ENCODE measurements at regions not wholly inside any gene's neighbourhood (a gene's known extent, or its start where the extent isn't known, plus 50 kb on each side); places are given as distances from the start of the nearest gene placed in this dataset.
A peak's percentile ranks its signal among the peaks of the same experiment; 100 is the strongest.
"Not testable (repeated sequence)": the region's sequence is repeated elsewhere in the genome, so short reads cannot be mapped to it uniquely, and the experiment has no call there.

- TF ChIP-seq ZNF565 (CRISPR knock-in tag; conservative IDR thresholded peaks at IDR 0.05; ENCODE audit: low read depth): no peak
Measured at GRCh38 chr5:166279828-166280227, 2011.6 kb upstream of the WWC1 start (continued).

DNA sequence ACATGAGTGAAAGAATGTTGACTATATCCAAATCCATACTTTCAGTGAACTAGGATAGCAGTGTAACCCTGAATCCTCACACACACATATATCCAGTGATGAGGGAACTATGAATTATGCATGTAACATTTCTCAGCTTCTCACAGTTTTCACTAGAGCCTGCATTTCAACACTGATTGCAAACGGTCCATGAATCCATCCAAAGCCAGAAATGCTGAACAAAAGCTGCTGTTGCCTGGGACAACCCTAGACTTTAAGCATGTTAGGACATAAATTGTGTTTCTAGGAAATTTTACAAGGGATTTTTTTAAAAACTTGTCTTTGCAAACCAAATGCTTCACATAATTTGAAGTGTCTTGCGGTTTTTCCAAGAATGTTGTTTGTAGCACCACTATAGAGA lies 2010.0 kb upstream of the WWC1 start:
- no peak for ATAC-seq
- TF ChIP-seq RARB (CRISPR knock-in tag; IDR thresholded peaks at IDR 0.05) (no peak), PPARA (CRISPR knock-in tag; IDR thresholded peaks at IDR 0.05; ENCODE audit: borderline replicate concordance) (no peak), ZFP3 (CRISPR knock-in tag; IDR thresholded peaks at IDR 0.05) (no peak), GLIS3 (CRISPR knock-in tag; IDR thresholded peaks at IDR 0.05) (no peak), CSDC2 (CRISPR knock-in tag; IDR thresholded peaks at IDR 0.05) (no peak), CSRNP3 (CRISPR knock-in tag; IDR thresholded peaks at IDR 0.05) (no peak), ARNTL (CRISPR knock-in tag; IDR thresholded peaks at IDR 0.05; ENCODE audit: borderline replicate concordance, low read depth) (no peak), ZNF70 (CRISPR knock-in tag; IDR thresholded peaks at IDR 0.05) (no peak), ZNF565 (CRISPR knock-in tag; conservative IDR thresholded peaks at IDR 0.05; ENCODE audit: low read depth) (no peak)
- TF ChIP-seq, protein P1, sequence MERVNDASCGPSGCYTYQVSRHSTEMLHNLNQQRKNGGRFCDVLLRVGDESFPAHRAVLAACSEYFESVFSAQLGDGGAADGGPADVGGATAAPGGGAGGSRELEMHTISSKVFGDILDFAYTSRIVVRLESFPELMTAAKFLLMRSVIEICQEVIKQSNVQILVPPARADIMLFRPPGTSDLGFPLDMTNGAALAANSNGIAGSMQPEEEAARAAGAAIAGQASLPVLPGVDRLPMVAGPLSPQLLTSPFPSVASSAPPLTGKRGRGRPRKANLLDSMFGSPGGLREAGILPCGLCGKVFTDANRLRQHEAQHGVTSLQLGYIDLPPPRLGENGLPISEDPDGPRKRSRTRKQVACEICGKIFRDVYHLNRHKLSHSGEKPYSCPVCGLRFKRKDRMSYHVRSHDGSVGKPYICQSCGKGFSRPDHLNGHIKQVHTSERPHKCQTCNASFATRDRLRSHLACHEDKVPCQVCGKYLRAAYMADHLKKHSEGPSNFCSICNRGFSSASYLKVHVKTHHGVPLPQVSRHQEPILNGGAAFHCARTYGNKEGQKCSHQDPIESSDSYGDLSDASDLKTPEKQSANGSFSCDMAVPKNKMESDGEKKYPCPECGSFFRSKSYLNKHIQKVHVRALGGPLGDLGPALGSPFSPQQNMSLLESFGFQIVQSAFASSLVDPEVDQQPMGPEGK (CRISPR knock-in tag; IDR thresholded peaks at IDR 0.05; ENCODE audit: borderline replicate concordance): no peak
- TF ChIP-seq, protein P2, sequence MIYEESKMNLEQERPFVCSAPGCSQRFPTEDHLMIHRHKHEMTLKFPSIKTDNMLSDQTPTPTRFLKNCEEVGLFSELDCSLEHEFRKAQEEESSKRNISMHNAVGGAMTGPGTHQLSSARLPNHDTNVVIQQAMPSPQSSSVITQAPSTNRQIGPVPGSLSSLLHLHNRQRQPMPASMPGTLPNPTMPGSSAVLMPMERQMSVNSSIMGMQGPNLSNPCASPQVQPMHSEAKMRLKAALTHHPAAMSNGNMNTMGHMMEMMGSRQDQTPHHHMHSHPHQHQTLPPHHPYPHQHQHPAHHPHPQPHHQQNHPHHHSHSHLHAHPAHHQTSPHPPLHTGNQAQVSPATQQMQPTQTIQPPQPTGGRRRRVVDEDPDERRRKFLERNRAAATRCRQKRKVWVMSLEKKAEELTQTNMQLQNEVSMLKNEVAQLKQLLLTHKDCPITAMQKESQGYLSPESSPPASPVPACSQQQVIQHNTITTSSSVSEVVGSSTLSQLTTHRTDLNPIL (CRISPR knock-in tag; IDR thresholded peaks at IDR 0.05; ENCODE audit: low read depth): no peak

GRCh38 chr5:166282939-166283338 lies 2008.5 kb upstream of the WWC1 start:
- ATAC-seq: no peak
- TF ChIP-seq BACH2 (CRISPR knock-in tag; IDR thresholded peaks at IDR 0.05; ENCODE audit: borderline replicate concordance) (no peak), ARNTL (CRISPR knock-in tag; IDR thresholded peaks at IDR 0.05; ENCODE audit: borderline replicate concordance, low read depth) (no peak), ZNF70 (CRISPR knock-in tag; IDR thresholded peaks at IDR 0.05) (no peak), PPARA (CRISPR knock-in tag; IDR thresholded peaks at IDR 0.05; ENCODE audit: borderline replicate concordance) (no peak), RARB (CRISPR knock-in tag; IDR thresholded peaks at IDR 0.05) (no peak), CSDC2 (CRISPR knock-in tag; IDR thresholded peaks at IDR 0.05) (no peak)

GRCh38 chr5:166285361-166285760 lies 2006.1 kb upstream of the WWC1 start:
- TF ChIP-seq TOX (CRISPR knock-in tag; IDR thresholded peaks at IDR 0.05; ENCODE audit: borderline replicate concordance): no peak
- no peak for TF ChIP-seq ESRRG (CRISPR knock-in tag; IDR thresholded peaks at IDR 0.05)
- no peak for TF ChIP-seq ZNF565 (CRISPR knock-in tag; conservative IDR thresholded peaks at IDR 0.05; ENCODE audit: low read depth)
- TF ChIP-seq ISL1 (CRISPR knock-in tag; IDR thresholded peaks at IDR 0.05): peak; percentile 13; the same call in 1 of the 2 replicates
- ATAC-seq: no peak

DNA sequence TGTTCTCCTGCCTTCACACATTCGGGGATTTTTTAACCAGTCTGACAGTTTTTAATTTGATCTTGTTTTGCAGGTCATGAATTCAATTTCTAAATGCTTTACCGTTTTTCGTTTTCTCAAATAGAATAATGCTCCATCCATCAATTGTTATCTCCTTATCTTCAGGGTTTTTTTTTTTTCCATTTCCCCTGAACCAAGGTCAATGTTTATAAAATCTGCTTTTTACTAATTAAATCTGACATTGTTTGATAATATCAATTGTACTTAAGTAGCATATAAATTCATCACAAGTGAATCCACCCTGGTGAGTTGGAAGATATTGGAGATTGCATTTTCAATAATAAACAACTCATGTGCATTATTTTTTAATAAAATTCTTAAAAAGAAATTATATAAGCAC lies 2004.6 kb upstream of the WWC1 start:
- no peak for ATAC-seq
- TF ChIP-seq ZFP3 (CRISPR knock-in tag; IDR thresholded peaks at IDR 0.05) (no peak), ZC3H10 (CRISPR knock-in tag; IDR thresholded peaks at IDR 0.05) (no peak), ISL1 (CRISPR knock-in tag; IDR thresholded peaks at IDR 0.05) (peak; percentile 80)

- TF ChIP-seq ZFP30 (CRISPR knock-in tag; IDR thresholded peaks at IDR 0.05): no peak
- no peak for TF ChIP-seq GLIS3 (CRISPR knock-in tag; IDR thresholded peaks at IDR 0.05)
- TF ChIP-seq CSDC2 (CRISPR knock-in tag; IDR thresholded peaks at IDR 0.05): no peak
- TF ChIP-seq ZNF70 (CRISPR knock-in tag; IDR thresholded peaks at IDR 0.05): no peak
- TF ChIP-seq, protein P3, sequence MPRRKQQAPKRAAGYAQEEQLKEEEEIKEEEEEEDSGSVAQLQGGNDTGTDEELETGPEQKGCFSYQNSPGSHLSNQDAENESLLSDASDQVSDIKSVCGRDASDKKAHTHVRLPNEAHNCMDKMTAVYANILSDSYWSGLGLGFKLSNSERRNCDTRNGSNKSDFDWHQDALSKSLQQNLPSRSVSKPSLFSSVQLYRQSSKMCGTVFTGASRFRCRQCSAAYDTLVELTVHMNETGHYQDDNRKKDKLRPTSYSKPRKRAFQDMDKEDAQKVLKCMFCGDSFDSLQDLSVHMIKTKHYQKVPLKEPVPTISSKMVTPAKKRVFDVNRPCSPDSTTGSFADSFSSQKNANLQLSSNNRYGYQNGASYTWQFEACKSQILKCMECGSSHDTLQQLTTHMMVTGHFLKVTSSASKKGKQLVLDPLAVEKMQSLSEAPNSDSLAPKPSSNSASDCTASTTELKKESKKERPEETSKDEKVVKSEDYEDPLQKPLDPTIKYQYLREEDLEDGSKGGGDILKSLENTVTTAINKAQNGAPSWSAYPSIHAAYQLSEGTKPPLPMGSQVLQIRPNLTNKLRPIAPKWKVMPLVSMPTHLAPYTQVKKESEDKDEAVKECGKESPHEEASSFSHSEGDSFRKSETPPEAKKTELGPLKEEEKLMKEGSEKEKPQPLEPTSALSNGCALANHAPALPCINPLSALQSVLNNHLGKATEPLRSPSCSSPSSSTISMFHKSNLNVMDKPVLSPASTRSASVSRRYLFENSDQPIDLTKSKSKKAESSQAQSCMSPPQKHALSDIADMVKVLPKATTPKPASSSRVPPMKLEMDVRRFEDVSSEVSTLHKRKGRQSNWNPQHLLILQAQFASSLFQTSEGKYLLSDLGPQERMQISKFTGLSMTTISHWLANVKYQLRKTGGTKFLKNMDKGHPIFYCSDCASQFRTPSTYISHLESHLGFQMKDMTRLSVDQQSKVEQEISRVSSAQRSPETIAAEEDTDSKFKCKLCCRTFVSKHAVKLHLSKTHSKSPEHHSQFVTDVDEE (CRISPR knock-in tag; IDR thresholded peaks at IDR 0.05): no peak
- TF ChIP-seq PPARA (CRISPR knock-in tag; IDR thresholded peaks at IDR 0.05; ENCODE audit: borderline replicate concordance): no peak
- no peak for TF ChIP-seq ZNF8 (CRISPR knock-in tag; IDR thresholded peaks at IDR 0.05)
- TF ChIP-seq CSRNP3 (CRISPR knock-in tag; IDR thresholded peaks at IDR 0.05): no peak
- no peak for TF ChIP-seq BACH2 (CRISPR knock-in tag; IDR thresholded peaks at IDR 0.05; ENCODE audit: borderline replicate concordance)
- TF ChIP-seq TOX (CRISPR knock-in tag; IDR thresholded peaks at IDR 0.05; ENCODE audit: borderline replicate concordance): no peak
- TF ChIP-seq ZFP3 (CRISPR knock-in tag; IDR thresholded peaks at IDR 0.05): no peak
- TF ChIP-seq ISL1 (CRISPR knock-in tag; IDR thresholded peaks at IDR 0.05): no peak
- TF ChIP-seq, protein P2 (CRISPR knock-in tag; IDR thresholded peaks at IDR 0.05; ENCODE audit: low read depth): no peak
- ATAC-seq: no peak
Measured at GRCh38 chr5:166287866-166288265, 2003.6 kb upstream of the WWC1 start.

DNA sequence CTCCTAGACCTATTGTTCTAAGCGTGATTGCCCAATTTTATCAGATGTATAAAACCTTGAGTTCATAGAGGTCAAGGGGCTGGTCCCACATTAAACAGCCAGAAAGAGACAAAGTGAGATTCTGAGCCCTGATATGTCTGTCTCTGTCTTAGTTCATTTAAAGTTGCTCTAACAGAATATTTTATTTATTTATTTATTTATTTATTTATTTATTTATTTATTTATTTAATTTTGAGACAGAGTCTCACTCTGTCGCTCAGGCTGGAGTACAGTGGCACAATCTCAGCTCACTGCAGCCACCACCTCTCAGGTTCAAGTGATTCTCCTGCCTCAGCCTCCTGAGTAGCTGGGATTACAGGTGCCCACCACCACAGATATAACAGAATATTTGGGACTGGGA lies 1999.6 kb upstream of the WWC1 start:
- ATAC-seq: not testable (repeated sequence)

All from SK-N-SH treated with all-trans-retinoic acid at 6 μM for 48 hours (cell line).